GM21576 (cell line): ENCODE measurements at regions not wholly inside any gene's neighbourhood (a gene's known extent, or its start where the extent isn't known, plus 50 kb on each side); places are given as distances from the start of the nearest gene placed in this dataset.
"Not testable (repeated sequence)": the region's sequence is repeated elsewhere in the genome, so short reads cannot be mapped to it uniquely, and the experiment has no call there.

Experiments
- ATAC-seq: cut with Tn5 transposase; IDR thresholded peaks from one replicate; pipeline ENCODE4 v1.9.1; 2021; ENCODE audit warnings: mild to moderate bottlenecking, moderate library complexity; ENCODE audit not compliant: unreplicated experiment

DNA sequence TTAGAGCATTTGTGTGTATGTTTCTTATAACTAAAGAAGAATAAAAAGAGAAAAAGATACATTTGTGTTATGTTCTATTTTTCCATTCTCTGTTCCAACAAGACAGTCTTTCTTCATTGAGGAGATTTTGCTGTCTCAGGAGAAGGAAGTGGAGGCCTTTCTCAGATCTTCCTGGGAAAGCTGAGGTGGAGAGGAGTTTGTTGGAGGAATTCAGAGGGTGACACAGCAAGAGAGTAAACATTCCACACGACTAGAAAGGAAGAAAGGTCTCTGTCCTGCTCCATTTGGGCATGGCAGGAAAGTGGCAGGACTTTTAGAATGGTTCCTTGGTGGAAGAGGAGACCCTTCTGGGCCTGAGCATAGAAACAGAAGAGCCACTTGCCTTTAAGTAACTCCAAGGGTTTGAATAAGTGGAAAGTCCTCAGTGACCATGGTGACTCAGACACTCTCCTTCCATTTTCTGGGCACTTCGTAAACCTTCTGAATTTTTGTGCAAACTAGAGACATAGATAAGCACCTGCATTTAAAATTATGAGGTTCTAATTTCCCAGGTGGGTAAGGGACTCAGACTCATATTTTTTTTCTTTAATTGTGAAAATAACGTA lies 52.3 kb upstream of the COL5A2 start:
- ATAC-seq: no peak

DNA sequence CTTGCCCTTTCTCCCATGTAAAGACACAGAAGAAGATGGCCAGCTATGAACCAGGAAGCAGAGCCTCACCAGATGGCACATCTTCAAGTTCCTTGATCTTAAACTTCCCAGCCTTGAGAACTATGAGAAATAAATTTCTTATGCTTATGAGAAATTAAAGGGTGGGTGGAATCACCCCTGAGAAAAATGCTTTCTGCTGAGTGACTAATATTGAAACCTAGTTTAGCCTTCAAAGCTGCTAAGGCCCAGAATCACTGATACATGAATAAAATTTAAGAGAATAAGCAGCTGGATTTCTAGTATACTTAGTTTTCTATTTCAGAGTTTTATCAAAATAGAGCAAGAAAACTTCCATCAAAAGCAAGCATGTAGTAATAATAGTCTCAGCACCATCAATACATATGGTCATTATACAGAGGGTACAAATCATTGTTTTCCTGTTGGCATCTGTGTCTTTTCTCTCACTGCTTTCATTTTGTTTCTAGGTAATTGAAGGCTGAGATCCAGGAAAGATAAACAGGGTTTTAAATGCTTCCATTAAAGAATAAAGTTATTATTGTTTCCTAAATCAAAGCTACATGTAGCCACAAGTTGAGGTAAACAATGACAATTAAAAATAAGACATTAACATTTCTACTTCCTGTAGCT lies 53.3 kb upstream of the COL5A2 start:
- peak; percentile 87 for ATAC-seq

DNA sequence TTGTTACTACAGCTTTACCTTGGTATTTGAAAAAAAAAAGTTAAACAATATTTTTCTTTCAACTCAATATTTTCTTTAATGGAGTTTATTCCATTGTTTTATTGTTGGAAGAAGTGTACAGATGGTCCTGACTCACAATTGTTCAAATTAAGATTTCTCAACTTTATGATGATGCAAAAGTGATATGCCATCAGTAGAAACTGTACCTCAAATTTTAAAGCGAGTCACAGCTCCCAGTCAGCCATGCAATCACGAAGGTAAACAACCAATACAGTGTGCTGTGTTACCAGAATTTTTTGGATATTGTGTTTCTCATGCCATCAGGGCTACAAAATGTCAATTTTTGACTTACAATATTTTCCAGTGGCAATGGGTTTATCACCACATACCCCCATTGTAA lies 54.0 kb upstream of the COL5A2 start:
- ATAC-seq: no peak

DNA sequence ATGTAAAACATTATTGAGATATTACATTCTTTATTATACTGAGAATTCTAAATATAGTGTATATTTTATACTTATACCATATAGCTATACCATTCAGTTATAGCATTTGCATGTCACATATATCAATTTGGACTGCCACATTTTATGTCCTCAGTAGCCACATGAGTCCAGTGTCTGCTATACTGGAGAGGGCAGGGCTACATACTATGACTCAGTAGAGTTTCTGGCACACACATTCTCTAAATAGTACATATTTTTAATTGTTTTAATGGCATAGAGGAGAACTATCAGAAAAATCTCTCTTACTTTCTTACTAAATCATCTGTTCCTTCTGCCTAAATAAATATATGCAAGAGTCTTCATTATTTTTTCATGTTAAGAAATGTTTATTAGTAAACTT lies 55.4 kb upstream of the COL5A2 start:
- no peak for ATAC-seq

DNA sequence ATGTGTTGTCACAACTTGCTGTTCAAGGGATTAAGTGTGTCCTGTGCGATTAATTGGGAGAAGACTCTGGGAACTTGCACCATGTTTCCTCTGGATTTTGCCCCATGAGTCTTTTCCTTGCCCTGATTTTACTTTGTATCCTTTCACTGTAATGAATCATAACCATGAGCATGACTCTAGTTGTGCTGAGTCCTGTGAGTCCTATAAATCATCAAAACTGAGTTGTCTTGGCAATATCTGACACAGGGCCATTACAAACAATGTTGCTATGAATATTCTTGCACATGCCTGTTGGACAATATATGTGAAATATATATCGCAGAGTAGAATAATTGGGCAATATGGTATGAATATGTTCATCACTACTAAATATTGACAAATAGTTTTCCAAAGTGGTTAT lies 56.5 kb upstream of the COL5A2 start:
- ATAC-seq: no peak

DNA sequence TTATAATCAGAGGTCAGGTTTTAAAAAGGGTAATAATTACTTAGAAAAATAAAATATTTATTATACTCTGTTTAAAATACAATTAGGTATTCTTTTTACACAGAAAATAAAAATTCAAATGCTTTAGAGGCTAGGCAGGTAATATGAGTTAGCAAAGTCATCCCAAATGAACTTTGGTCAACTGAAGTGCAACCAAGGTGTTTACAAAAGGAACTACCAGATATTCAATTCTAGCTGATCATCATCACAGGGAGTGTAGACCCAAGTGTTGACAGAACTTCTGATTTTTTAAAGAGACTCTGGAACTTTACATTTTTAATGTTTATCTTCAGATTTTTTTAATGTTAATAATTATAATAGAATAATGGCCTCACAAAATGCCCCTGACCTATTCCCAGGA lies 59.3 kb upstream of the COL5A2 start:
- no peak for ATAC-seq

DNA sequence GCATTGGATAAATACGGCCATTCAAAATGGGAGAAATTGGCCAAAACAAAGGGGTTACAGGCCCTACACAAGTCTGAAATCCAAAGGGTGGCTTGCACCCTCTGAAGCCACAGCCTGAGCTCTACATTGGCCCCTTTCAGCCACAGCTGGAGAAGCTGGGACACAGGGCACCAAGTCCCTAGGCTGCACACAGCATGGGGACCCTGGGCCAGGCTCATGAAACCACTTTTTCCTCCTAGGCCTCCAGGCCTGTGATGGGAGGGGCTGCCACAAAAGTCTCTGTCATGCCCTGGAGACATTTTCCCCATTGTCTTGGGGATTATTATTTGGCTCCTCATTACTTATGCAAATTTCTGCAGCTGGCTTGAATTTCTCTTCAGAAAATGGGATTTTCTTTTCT lies 64.3 kb upstream of the COL5A2 start:
- ATAC-seq: not testable (repeated sequence)

DNA sequence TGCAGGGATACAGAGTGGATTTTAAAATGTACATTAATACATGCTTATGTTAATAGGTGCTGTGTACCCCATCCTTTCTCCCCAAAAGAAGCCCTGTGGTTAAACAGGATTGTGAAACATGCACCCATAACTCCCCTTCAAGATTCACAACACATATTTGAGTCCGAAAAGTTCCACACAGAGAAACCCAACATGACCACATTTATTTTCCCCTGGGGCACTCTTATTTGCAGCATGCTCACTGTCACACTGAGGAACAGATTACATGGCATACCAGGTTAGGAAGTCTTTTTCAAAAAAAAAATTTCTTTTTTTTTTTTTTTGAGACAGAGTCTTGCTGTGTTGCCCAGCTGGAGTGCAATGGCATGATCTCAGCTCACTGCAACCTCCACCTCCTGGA lies 67.7 kb upstream of the COL5A2 start:
- no peak for ATAC-seq

DNA sequence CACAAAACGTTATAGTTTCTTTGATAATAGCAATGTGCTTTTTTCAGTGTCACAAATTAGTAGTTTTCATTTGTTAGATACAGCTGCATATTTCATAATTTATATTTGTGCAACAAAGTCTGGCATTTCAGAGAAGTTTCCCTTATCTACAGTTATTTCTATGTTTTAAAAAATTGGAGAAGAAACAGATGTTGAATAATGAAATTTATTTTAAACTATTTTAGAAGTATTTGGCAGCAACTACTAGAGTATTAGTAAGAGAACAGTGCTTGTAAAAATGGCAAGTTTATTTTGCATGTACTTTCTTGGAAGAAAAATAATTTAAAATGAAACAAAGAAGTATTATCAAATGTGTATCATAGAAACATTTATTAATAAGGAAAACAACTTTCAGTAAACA lies 68.6 kb upstream of the COL5A2 start:
- ATAC-seq: no peak

DNA sequence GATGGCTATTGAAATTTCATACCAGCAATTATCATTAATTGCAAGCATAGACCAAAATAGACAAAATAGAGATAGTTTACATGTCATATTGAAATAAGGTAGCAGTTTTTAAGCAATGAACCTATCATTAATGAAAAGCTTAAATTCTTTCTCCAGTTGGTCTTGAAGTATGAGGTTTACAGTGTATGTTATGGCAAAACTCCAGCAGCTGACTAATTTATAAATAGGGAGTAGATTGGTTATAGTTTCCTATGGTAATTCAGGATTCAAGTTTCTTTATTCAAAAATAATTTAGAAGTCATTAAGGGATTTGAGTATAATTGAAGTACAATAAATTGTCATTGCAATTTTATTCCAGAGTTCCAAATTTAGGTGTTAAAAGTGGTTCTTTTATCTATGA lies 69.6 kb upstream of the COL5A2 start:
- no peak for ATAC-seq

DNA sequence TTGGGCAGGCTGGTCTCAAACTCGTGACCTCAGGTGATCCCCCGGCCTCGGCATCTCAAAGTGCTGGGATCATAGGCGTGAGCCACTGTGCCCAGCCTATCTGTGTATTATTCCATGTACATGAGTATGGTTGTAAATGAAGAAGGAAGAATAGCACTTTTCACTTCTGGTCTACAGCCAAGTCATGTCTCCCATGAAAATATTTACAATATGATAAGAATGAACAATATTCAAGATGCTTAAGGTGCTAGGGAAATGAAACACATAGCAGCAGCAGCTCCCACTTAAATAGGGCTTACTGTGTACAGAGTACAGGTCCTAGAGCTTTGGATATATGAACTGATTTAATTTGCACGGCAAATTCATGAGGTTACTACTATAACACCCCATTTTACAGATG lies 70.3 kb upstream of the COL5A2 start:
- no peak for ATAC-seq

DNA sequence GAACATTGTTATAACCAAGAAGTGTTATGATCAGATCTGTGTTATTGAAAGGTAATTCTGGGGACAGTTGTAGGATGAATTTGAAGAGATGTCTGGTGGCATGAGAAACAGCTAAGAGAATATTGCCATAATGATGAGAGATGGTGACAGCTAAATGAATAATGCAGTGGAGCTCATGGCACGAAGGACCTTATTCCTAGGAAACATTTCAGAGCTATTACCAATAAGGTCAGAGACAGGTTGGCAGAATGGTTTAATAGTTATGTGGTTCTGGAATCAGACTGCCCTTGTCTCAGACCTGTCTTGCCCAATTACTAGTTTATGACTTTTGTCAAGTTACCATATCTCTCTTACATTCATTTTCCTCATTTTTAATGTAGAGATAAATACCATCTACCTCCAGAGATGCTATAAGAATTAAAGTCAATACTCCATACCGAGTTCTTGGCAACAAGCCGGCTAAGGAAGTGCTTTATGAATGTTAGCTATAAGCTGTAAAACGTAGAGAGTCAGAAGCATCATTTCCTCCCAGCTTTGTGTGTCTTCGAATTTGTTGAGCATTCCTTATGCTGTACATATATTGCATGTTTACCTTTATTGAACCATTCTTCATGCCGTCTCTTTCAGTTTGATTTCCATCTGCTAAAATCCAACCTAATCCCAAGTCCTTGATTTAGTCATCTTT lies 73.6 kb upstream of the COL5A2 start:
- no peak for ATAC-seq

DNA sequence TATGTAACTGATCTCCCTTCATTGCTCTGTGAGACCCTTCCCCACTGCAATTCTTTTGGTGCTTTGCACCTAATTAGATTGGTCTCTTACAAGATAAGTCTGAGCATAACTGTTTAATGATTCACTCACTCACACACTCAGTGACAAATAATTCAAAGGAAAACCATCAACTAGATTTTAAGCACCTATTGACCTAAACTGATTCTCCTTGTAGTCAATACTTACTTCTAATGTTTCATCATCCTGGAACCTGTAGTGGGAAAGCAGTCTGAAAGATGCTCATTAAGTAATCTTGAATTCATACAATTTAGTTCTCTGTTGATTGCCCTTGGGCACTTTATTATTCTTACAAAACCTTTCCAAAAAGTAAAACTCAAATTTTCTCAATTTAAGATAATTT lies 74.3 kb upstream of the COL5A2 start:
- no peak for ATAC-seq

DNA sequence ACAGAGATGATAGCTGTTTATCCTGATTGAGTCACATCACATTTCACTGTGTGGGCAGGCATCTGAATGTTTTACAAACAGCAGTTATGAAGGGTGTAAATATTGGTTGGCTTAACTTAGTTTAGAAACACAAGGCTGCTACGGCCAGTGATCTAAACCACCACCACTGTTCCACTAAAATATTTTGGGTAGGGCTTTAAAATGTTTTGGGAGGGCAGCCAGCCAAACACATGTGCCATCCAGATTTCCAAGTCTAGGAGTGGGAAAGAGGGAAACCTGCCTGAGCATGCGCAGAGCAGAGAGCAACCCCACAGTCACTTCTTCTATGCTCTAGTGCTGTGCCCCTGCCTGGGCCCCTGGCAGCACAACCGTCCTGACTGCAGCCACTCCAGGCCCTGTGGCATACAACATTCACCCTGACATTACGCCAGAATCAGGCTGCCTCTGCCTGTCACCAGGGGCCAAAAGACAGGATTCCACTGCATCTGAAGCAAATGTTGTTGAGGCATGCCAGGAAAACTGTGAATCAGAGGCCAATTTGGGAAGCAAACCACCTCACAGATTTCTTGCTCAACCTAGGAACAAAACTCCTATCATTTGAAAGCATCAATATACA lies 74.8 kb upstream of the COL5A2 start:
- ATAC-seq: no peak

DNA sequence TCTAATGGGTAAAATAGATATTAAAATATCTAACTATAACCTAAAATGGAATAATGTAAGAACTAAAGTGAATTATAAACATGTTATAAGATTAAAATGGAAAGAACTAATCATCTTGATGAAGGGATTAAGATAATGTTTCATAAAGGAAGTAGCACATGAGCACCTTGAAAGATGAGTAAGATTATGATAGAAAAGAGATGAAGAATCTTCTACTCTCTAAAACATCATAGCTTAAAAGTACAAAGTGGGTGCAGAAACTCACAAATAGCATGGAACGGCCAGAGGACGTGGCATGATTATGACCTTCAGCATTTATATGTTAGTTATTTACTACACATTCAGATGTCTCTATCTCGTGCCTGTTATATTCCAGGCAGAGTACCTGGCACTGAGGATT lies 76.2 kb upstream of the COL5A2 start:
- ATAC-seq: no peak

DNA sequence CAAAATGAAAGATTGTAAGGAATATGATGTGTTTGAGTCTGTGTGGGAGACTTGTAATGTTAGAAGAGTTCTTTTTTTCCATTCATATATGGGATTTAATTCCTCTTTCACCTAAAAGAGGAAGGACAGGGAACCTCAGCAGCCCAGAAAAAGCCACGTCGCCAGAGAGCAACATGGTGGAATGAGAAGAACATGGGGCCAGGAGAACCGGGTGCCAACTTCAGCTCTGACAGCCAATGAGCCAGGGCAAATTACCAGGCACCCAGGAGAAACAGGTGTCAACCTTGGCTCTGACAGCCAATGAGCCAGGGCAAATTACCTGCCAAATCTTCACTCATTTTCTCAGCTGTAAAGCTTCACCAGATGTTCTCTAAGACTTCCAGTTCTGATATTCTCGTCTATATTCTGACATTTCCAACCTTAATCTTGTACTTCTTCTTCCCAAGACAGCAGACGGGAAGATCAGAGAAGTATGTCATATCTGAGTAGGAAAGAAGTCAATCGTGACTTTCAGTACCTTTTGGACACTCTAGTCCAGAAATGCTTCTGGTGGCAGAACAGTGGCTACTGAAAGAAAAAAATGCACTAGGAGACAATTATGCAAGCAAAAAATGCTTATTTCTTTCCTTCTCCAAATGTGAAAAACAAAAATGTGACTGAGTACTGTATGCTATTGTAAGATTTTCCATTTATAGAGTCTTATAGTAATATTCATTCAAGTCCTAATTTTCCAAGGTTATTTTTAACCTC lies 79.2 kb upstream of the COL5A2 start:
- ATAC-seq: no peak

DNA sequence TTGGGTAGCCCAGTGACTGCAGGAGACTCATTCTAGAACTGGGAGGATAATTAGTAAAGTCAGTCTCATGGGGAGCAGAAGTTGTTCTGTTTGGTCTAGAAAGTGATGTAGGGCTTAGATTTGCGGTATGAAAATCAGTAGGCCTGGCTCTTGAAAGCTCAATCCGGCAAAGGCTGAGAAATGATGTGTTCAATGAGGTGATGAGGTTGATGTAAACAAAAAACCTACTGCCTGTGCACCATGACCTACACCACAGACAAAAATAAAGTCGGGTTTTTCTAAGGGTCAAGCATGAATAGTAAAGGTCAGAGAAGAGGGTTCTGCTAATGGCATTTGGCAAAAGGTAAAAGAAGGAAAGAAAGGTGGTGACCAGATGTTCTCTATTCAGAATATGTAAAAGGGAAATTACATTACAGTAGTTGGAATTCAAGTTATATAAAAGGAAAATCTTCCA lies 80.8 kb upstream of the COL5A2 start:
- ATAC-seq: no peak

DNA sequence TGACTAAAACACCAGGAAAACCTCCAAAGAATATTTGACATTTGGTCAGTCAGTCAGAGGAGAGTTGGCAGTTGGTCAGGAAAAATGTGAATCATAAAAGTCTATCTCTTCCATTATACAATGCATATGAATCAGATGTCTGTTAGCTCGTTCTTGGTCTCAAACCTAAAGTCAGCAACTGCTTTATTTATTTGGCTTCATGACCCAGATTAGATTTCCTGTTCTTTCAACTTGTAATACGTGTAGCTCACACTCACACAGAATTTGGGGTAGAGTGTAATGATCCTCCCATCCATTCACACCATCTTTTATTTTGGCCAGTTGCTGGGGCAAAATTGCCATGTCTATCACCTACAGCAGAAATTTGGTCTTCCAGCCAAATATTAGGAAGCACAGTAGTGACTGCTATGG lies 81.9 kb upstream of the COL5A2 start:
- no peak for ATAC-seq

DNA sequence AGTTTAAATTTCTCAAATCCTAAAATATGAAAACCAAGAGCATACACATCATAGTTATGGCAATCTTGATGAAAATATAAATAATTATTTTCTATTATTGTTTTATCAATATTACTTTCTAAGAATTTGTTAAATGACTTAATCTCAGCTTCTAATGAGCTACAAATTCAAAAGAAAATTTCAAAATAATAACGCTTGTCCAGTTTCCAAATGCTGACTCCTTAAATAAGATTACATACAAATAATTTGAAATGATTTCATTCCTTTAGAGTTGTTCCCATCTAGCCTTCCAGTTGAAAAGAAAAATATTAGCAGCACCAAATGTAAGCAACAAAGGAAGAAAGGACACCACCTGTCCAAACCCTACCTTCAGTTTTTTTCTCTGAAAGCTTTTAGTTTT lies 82.4 kb upstream of the COL5A2 start:
- no peak for ATAC-seq

DNA sequence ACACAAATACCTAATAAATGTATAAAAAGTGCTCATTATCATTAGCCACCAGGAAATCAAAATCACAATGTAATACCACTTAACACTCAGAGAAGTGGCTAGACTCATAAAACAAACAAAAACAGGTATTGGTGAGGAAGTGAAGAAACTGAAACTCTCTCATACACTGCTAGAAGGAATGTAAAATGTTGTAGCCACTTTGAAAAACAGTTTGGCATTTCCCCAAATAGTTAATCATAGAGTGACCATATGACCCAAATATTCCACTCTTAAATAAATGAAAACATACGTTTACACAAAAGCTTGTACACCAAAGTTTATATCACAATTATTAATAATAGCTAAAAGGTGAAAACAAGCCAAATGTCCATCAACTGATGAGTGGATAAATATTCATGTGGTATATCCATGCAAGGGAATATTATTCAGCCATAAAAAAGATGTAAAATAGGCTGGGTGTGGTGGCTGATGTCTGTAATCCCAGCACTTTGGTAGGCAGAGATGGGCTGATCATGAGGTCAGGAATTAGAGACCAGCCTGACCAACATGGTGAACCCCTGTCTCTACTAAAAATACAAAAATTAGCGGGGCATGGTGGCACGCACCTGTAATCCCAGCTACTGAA lies 86.2 kb upstream of the COL5A2 start:
- no peak for ATAC-seq

DNA sequence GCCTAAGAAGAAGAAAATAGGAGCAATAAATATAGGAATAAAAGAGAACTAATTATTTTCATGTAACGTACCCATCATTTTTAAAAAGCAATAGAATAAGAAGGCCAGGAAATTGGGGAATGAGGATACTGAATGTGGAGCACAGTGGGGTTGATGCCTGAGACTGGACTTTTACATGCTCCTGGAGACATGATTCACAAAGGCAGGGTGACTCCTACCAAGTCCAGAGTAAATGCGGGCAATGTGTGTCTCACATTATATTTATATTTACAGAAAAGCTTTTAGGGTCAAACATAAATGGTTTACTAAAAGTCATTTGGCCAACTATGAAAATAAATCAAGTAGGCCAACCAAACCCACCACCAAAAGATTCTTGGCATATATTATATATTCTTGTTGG lies 87.9 kb upstream of the COL5A2 start:
- no peak for ATAC-seq
